Activated B cell treated with CpG ODN at 0.5 μM for 24 hours (primary cell): ENCODE measurements at regions not wholly inside any gene's neighbourhood (a gene's known extent, or its start where the extent isn't known, plus 50 kb on each side); places are given as distances from the start of the nearest gene placed in this dataset.

Source experiments
- ATAC-seq: fragments of 200-7000 bp; cut with Tn5 transposase; one replicate; pipeline ENCODE4 v1.10.0; 2021; ENCODE audit warnings: low read depth, mild to moderate bottlenecking, moderate library complexity
- CTCF ChIA-PET: fragments of 350-600 bp; sonication (Branson Sonifier 250); formaldehyde crosslinking; loops from one replicate; lab custom pipeline; 2021; ENCODE audit warnings: antibody characterized with exemption; lab: Charles Lee
- POLR2A ChIA-PET: fragments of 350-600 bp; sonication (Branson Sonifier 250); formaldehyde crosslinking; loops from one replicate; lab custom pipeline; 2021; ENCODE audit warnings: antibody characterized with exemption; lab: Charles Lee
- DNase-seq: peaks from one replicate; pipeline ENCODE4 v3.0.0; 2022
- H3K27ac Mint-ChIP-seq: one replicate; pipeline ENCODE4 v1.8.0; 2020; ENCODE audit warnings: mixed read lengths
- H3K27me3 Mint-ChIP-seq: one replicate; pipeline ENCODE4 v1.8.0; 2021; ENCODE audit warnings: mixed read lengths
- H3K36me3 Mint-ChIP-seq: one replicate; pipeline ENCODE4 v1.8.0; 2021; ENCODE audit warnings: low read depth, mixed read lengths
- H3K4me1 Mint-ChIP-seq: one replicate; pipeline ENCODE4 v1.8.0; 2021; ENCODE audit warnings: mixed read lengths
- H3K4me3 Mint-ChIP-seq: one replicate; pipeline ENCODE4 v1.8.0; 2020; ENCODE audit warnings: mild to moderate bottlenecking, mixed read lengths
- H3K9me3 Mint-ChIP-seq: one replicate; pipeline ENCODE4 v1.8.0; 2020; ENCODE audit warnings: mixed read lengths
- CTCF ChIP-seq: fragments of 200-600 bp; IDR thresholded peaks from one replicate; pipeline ENCODE4 v1.8.0; 2022; ENCODE audit warnings: antibody characterized with exemption, mild to moderate bottlenecking
- intact Hi-C: fragments of 100-400 bp; cut with micrococcal nuclease; formaldehyde crosslinking; loops from one replicate; pipeline ENCODE4 v1.15.1; 2024

GRCh38 chr4:43992552-43992951 lies 456.1 kb downstream of the KCTD8 start:
- no peak for DNase-seq
- Mint-ChIP-seq H3K36me3 (no peaks in the 10 kb centered on the region), H3K9me3 (no peaks in the 10 kb centered on the region), H3K4me3 (no peak overlapping the region), H3K27me3 (no peaks in the 10 kb centered on the region), H3K4me1 (no peaks in the 10 kb centered on the region), H3K27ac (no peak overlapping the region)
- ChIA-PET CTCF (no interaction called here), POLR2A (no interaction called here)
- intact Hi-C loops, result no loop called here
- no peak for TF ChIP-seq CTCF
- no peak for ATAC-seq

- intact Hi-C loops, result no loop called here
- Mint-ChIP-seq H3K27me3 (no peaks in the 10 kb centered on the region), H3K36me3 (no peaks in the 10 kb centered on the region), H3K4me1 (no peaks in the 10 kb centered on the region), H3K9me3 (no peaks in the 10 kb centered on the region), H3K27ac (no peak overlapping the region), H3K4me3 (no peak overlapping the region)
- POLR2A ChIA-PET, result no interaction called here
- CTCF ChIA-PET, result no interaction called here
- DNase-seq (no peak), ATAC-seq (no peak)
- TF ChIP-seq CTCF, result no peak
Observed at GRCh38 chr4:43993196-43993902, 455.3 kb downstream of the KCTD8 start.

- H3K27ac Mint-ChIP-seq, result no peak overlapping the region
- no peaks in the 10 kb centered on the region for H3K4me1 Mint-ChIP-seq
- TF ChIP-seq CTCF, result no peak
- CTCF ChIA-PET, result no interaction called here
- no peaks in the 10 kb centered on the region for H3K27me3 Mint-ChIP-seq
- POLR2A ChIA-PET, result no interaction called here
- intact Hi-C loops, result no loop called here
- ATAC-seq, result no peak
- no peaks in the 10 kb centered on the region for H3K36me3 Mint-ChIP-seq
- no peaks in the 10 kb centered on the region for H3K9me3 Mint-ChIP-seq
- H3K4me3 Mint-ChIP-seq, result no peak overlapping the region
- no peak for DNase-seq
Observed at GRCh38 chr4:43999669-44000068, 448.9 kb downstream of the KCTD8 start.

- no peak for TF ChIP-seq CTCF
- no peak overlapping the region for H3K27ac Mint-ChIP-seq
- no peaks in the 10 kb centered on the region for H3K9me3 Mint-ChIP-seq
- no peaks in the 10 kb centered on the region for H3K27me3 Mint-ChIP-seq
- ATAC-seq, result no peak
- intact Hi-C loops, result no loop called here
- no peak overlapping the region for H3K4me3 Mint-ChIP-seq
- ChIA-PET POLR2A (no interaction called here), CTCF (no interaction called here)
- no peak for DNase-seq
- no peaks in the 10 kb centered on the region for H3K4me1 Mint-ChIP-seq
- H3K36me3 Mint-ChIP-seq, result no peaks in the 10 kb centered on the region
Observed at GRCh38 chr4:44002368-44002767, 446.2 kb downstream of the KCTD8 start.

GRCh38 chr4:44016570-44017421 lies 431.8 kb downstream of the KCTD8 start:
- ChIA-PET POLR2A (no interaction called here), CTCF (no interaction called here)
- H3K27ac Mint-ChIP-seq, result no peak overlapping the region
- ATAC-seq, result no peak
- DNase-seq, result no peak
- no peaks in the 10 kb centered on the region for H3K27me3 Mint-ChIP-seq
- H3K36me3 Mint-ChIP-seq, result no peaks in the 10 kb centered on the region
- no peak for TF ChIP-seq CTCF
- intact Hi-C loops, result no loop called here
- H3K4me1 Mint-ChIP-seq, result no peaks in the 10 kb centered on the region
- peaks cover 4% of the 10 kb centered on the region for H3K9me3 Mint-ChIP-seq
- no peak overlapping the region for H3K4me3 Mint-ChIP-seq
